HG02885 (cell line): ENCODE measurements at regions not wholly inside any gene's neighbourhood (a gene's known extent, or its start where the extent isn't known, plus 50 kb on each side); places are given as distances from the start of the nearest gene placed in this dataset.

Experiments used
- ATAC-seq: cut with Tn5 transposase; IDR thresholded peaks from one replicate; pipeline ENCODE4 v1.9.1; 2021; ENCODE audit warnings: mild to moderate bottlenecking; ENCODE audit not compliant: unreplicated experiment, poor library complexity

- no peak for ATAC-seq
Observed at GRCh38 chr4:116082808-116083366, 969.5 kb upstream of the NDST4 start.

GRCh38 chr4:116073051-116073450 is 959.6 kb upstream of the NDST4 start:
- no peak for ATAC-seq

- peak; percentile 57 for ATAC-seq
Observed at GRCh38 chr4:116070283-116070682, 956.9 kb upstream of the NDST4 start.

GRCh38 chr4:116066711-116067245 is 953.4 kb upstream of the NDST4 start:
- ATAC-seq = no peak

DNA sequence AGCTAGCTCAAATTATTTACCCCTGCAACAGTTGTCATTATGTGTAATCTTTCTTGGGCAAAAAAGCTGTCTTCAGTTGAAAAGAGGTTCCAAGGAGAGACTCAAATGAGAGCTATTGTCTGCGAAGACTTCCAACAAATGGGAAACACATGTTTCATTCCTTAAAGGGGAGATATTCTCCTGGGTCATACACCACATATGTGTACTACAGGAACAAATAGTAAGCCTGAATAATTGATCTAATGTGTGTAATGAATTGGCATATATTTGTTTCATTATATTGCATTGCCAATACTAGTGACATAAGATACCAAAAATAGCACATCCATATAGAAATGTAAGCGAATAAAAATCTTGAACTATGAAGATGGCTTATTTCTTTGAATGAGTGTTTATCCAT is 950.9 kb upstream of the NDST4 start:
- no peak for ATAC-seq

GRCh38 chr4:116059361-116059760 is 945.9 kb upstream of the NDST4 start:
- no peak for ATAC-seq

GRCh38 chr4:116058129-116058528 is 944.7 kb upstream of the NDST4 start:
- ATAC-seq = peak; percentile 69

DNA sequence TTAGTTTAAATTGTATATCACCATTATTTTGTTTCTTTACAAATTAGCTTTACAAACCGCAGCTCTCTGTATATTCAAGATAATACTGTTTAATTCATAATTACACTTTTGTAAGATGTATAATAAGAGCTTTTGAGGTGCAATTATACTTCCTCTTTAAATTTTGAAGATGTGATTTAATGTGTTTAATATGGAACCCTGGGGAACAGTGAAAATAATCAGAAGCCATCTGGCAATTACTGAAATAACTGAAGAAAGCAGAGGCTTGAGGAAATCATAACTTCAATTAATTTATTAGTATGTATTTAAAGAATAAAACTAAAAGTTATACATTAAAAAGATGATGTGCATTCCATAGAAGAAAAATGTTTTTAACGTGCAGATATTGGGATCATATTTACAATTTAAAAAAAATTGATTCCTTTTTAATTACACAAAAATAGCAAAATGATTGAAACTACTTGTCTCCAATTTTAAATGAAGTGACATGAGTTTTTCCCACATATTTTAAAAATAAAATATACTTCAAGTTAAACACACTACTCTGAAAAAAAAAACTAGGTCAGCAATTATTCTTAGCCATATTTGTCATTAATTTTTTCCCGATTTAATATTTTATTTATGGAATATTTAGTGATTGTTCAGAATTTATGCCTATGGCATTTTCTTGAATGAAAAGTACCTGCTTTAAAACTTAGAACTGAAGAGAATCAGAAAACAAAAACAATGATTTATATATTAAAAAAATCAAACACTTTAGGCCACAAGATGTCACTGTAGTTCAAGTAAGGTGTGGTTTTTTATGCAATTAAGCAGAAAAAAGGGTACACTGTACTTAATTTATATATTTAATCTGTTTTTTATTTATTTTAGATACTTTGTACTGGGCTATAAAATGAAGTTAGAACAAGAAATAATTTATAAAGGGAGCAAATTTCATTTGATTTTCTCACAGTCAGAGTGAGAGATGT is 942.7 kb upstream of the NDST4 start:
- no peak for ATAC-seq

DNA sequence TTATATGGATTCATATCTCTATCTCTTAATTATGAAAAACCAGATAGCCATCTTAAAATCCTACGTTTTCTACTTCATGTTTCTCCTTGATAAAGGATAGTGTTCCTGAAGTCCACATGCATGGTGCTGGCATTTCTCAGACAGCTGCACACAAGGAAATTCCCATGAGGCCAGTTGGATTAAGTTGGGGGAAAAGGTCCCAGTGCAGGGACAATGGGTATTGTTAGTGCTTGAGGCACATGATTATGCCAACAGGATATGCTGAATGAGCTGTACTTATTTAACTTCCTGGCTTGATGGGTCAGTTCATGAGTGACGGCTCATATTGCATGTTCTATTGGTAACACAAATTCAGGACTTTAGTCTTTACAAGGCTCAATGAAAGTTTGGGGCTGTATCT is 913.9 kb upstream of the NDST4 start:
- ATAC-seq = no peak

DNA sequence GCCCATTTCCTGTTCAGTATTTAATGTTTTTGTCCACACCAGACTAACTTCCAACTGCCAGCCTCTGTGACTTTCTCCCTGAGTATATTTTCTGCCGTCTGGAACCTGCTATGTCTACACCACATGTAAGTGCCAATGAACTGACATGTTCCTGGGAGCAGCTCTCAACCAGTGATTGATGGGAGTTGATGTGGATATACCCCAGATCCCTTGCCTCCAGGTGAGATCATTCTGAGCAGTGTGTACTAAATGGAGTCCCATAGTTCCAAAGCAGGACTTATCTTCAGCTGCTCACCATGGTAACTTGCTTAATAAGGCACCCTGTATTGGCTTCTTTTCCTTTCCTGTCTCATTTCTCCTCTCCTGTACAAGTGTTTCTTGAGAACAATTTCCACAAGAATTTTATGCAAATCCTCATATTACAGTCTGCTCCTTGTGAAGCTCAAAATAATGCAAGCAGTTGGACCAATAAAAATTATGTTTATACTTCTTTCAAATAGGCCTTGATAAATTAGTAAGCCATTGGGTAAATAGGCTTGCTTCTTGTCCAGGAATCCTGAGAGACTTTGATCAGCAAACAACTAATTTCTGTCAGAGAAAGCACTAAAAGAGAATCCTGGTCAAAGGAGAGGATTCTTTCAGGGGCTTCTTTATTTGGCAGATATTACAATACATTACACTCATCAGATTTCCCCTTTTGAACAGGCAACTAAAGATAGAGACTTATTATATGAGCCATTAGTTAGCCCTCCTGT is 911.7 kb upstream of the NDST4 start:
- no peak for ATAC-seq

DNA sequence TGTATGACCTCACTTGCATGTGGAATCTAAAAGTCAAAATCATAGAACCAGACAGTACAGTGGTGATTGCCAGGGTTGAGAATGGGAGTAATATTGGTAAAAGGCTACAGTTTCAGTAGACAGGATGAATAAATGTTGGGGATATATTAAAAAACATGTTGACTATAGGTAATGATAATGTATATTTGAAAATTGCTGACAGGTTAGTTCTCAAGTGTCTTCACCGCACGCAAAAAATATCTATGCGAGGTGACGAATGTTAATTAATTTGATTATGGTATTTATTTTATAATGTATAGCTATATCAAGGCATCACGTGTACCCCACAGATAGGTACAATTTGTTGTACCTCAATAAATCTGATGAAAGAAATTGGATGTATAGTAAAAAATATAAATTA is 909.6 kb upstream of the NDST4 start:
- ATAC-seq = no peak

DNA sequence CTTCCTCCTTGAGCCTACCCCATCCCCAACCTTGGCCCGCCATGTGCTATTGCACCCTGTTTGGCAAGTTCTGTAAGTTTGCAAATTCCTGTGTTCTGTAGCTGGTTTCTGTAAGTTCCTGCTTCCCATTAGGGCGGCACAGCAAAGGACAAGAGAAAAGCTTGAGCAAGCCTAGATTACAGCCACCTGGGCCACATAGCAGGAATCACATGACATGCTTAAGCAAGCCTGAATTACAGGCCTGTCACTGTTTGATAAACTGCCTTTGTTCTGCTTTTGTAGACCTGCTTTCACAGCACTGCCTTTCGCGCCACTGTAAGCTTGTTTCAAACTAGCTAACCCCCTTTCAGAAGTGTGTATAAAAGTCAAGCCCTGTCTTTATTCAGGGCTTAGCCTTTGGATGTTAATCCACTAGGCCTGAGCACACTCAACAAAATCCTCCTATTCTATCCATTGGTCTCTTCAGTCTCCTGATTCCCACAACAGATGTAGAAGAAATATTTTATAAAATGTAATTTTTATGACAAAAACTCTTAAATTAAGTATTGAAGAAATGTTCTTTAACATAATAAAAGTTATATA is 906.8 kb upstream of the NDST4 start:
- no peak for ATAC-seq

DNA sequence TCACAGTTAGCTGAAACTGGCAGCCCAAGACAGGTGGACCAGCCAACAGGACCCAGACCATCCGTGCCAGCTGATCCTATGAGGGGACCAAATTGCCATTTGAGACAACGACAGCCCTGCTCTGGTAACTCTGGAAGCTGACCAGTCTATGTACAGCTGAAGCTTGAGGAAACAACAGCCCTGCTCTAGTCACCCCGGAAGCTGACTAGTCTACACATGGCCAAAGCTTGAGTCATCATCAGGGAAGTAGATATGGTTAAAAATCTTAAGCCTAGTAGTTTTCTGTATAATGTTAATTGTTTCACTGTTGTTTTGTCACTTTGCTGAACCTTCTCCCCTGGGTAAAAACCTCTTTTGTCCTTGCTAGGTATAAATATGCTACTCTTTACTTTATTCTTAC is 905.4 kb upstream of the NDST4 start:
- no peak for ATAC-seq

DNA sequence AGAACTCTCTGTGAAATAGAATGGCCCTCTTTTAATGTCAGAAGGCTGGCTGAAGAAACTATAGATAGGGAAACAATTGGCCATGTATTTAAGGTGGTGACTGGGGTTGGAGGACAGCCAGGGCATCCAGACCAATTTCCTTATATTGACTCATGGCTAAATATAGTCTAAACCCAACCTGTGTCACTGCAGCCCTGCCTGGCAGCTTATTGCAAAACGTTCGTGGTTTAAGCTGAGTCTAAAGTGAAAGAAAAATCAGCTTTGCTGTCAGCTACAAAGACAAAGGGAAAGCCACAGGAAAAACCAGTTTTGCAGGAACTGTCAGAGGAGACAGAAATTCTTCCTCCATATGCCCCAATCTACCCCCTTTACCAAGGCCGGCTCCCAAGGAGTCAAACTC is 902.8 kb upstream of the NDST4 start:
- no peak for ATAC-seq

DNA sequence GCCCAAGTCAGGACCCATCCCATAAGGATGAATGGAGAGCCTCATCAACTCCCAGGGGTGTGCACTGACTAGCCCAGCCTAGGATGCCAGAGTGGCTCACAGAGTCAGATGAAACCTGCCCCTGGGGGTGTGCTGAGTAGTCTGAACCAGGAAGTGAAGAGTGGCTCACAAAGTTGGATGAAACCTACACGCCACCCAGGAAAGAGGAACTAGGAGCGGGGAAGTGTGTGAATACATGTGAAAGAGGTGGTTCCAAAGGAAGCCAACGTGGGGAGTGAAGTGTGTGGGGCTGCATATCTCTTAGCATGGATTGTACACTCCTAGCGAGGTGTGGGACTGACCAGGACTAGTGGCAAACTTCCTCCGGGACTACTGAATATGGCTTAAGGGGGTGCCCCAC is 902.1 kb upstream of the NDST4 start:
- no peak for ATAC-seq

- ATAC-seq = no peak
Observed at GRCh38 chr4:116015062-116015461, 901.6 kb upstream of the NDST4 start.

GRCh38 chr4:116010923-116011322 is 897.5 kb upstream of the NDST4 start:
- ATAC-seq = no peak

DNA sequence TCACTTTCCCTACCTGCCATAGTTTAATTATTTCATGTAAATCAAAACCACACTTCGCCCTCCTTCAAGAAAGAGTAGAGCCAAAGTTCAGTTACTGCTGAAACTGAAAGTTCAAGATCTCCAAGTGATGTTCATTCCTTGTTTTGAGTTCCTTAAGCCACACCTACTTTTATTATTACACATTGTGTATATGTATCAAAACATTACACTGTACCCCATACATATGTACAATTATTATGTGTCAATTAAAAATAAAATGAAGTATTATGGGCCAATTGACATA is 892.3 kb upstream of the NDST4 start:
- ATAC-seq = peak; percentile 46

GRCh38 chr4:116005037-116005805 is 891.8 kb upstream of the NDST4 start:
- ATAC-seq = peak; percentile 48

DNA sequence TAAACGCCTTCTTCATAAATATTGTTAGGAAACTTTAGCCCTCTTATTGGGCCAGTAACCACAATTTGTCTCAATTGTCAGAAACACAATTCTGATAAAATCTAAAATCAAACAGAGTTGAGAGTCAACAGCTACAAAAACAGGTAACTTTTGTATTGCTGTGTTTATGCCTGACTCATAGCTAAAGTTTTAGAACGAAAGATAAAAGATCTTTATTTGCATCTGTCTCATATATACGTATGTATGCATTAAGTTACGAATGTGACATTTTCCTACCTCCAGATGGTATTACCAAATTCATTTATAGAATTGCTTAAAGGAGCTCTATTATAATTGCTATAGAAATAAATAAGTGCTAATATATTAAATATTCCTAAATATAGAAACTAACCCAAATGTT is 887.9 kb upstream of the NDST4 start:
- ATAC-seq = no peak
